Pancreas (tissue), 10 donors: ENCODE measurements at regions not wholly inside any gene's neighbourhood (a gene's known extent, or its start where the extent isn't known, plus 50 kb on each side); places are given as distances from the start of the nearest gene placed in this dataset.

Experiments
- ATAC-seq, 4 donors: fragments of 200-7000 bp; cut with Tn5 transposase; one replicate each; pipeline versions ENCODE4 v1.8.0 to v1.9.1; 2020; ENCODE audit warnings: mild to moderate bottlenecking in 4 of 4, moderate library complexity in 4 of 4
- DNase-seq, 6 donors: peaks; one replicate each; pipeline ENCODE4 v3.0.0-alpha.2; 2020
- FAIRE-seq: peaks from 2 replicates; lab custom pipeline; 2012; peaks lifted over from hg19 to GRCh38; lab: Jason Lieb, UNC
- H3K27ac ChIP-seq, 4 donors: fragments of 200-600 bp; sonication (generic); 1 replicate in 3 of 4; 2 replicates in 1 of 4; pipeline versions ENCODE4 v1.5.0 to v1.8.0; 2020
- H3K27me3 ChIP-seq, 4 donors: fragments of 200-600 bp; one replicate each; pipeline ENCODE4 v1.8.0; 2021
- H3K36me3 ChIP-seq, 3 donors: fragments of 200-600 bp; sonication (generic) in 1 of 3; one replicate each; pipeline versions ENCODE4 v1.5.0 to v1.8.0; 2020 to 2021
- H3K4me1 ChIP-seq, 3 donors: fragments of 200-600 bp; one replicate each; pipeline ENCODE4 v1.8.0; 2021
- H3K4me3 ChIP-seq, 4 donors: fragments of 200-600 bp; sonication (generic) in 2 of 4; one replicate each; pipeline versions ENCODE4 v1.5.0 to v1.8.0; 2020 to 2021
- H3K9me3 ChIP-seq, 4 donors: fragments of 200-600 bp; one replicate each; pipeline ENCODE4 v1.8.0; 2021
- WGBS, 2 donors: extraction: QIAGEN DNeasy Blood & Tissue Kit; methylation state at CpG; one replicate each; pipeline ENCODE4 v1.1.7; 2013; 5-methylcytosine and 5-hydroxymethylcytosine counted together
- intact Hi-C, 3 donors: fragments of 100-400 bp; cut with DNase I; formaldehyde crosslinking; loops; one replicate each; pipeline versions ENCODE4 v1.11.1 to v1.14.2; 2022
- TF ChIP-seq, protein P1 (sequence below), 4 donors: fragments of 200-600 bp; sonication (generic) in 3 of 4; IDR thresholded peaks; one replicate each; pipeline versions ENCODE4 v1.5.0 to v1.8.0; 2021; ENCODE audit warnings: antibody characterized with exemption in 4 of 4
- donor health status: healthy with polysubstance abuse.
- donor health status: DM: no; HTN: no; CAD: no; lungs with moderate emphysema.
- donor health status: DM: no; HTN: no; CAD: no.
- donor health status: control.
- donor health status: control.
- donor health status: Bipolar disorder and iron deficiency.
- donor health status: DM: yes; HTN: yes; CAD: no.
- donor health status: DM: no; HTN: no; CAD: no.
- donor health status: DM: no; HTN: no; CAD: no.
- donor health status: DM: yes; HTN: yes; CAD: no.

DNA sequence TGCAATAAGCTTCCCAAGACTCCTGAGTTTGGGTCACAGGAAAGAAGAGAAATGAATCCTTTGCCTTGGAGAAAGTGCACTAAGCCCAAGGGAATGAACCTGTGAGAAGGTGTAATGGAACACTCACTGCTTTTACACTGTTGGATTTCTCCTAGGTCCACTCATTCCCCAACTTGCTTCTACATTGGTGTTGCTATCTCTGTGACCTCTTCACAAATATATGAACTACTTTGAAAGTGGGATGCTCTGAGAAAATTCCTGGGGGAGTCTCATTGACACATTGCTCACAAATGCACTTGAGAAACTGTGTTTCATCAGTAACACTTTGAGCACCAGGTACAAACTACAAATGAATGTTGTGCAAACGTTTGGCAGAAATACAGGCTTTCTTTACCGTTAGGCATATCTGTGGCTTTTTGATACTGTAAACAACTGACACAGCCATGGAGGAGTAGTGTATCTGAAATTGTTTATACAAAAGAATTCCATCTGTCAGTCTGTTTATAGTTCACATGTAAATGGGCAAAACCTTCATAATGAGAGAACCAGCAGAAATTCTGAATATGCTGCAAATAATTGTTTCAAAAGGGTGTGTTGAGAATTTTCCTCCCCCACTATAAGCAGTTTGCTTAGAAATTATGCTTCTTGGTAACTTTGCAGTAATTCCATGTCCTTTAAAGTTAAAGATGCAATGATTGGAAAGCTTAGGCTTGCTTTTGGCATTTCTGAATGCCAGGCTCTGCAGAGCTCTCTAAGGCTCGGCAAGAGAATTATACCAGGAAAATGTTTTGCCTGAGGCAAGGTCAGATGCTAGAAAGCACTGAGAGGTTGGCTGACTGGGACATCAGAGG lies 348.5 kb upstream of the DDHD1 start:
- FAIRE-seq (no peak), ATAC-seq (no peak), DNase-seq (no peak)
- no peaks in the 10 kb centered on the region for H3K36me3 ChIP-seq
- H3K4me3 ChIP-seq: no peak overlapping the region
- H3K4me1 ChIP-seq: no peaks in the 10 kb centered on the region
- intact Hi-C loops: no loop called here
- 18 to 26% methylated on average over 3 of the region's 3 CpGs for WGBS, 2 donors
- no peaks in the 10 kb centered on the region for H3K27me3 ChIP-seq
- H3K27ac ChIP-seq: no peak overlapping the region
- TF ChIP-seq, protein P1, sequence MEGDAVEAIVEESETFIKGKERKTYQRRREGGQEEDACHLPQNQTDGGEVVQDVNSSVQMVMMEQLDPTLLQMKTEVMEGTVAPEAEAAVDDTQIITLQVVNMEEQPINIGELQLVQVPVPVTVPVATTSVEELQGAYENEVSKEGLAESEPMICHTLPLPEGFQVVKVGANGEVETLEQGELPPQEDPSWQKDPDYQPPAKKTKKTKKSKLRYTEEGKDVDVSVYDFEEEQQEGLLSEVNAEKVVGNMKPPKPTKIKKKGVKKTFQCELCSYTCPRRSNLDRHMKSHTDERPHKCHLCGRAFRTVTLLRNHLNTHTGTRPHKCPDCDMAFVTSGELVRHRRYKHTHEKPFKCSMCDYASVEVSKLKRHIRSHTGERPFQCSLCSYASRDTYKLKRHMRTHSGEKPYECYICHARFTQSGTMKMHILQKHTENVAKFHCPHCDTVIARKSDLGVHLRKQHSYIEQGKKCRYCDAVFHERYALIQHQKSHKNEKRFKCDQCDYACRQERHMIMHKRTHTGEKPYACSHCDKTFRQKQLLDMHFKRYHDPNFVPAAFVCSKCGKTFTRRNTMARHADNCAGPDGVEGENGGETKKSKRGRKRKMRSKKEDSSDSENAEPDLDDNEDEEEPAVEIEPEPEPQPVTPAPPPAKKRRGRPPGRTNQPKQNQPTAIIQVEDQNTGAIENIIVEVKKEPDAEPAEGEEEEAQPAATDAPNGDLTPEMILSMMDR (IDR thresholded peaks at IDR 0.05): no peak
- no peaks in the 10 kb centered on the region for H3K9me3 ChIP-seq

GRCh38 chr14:53500191-53500590 lies 347.1 kb upstream of the DDHD1 start:
- H3K27ac ChIP-seq: no peak overlapping the region
- no peak overlapping the region for H3K4me3 ChIP-seq
- intact Hi-C loops: no loop called here
- no peaks in the 10 kb centered on the region for H3K4me1 ChIP-seq
- H3K9me3 ChIP-seq: no peaks in the 10 kb centered on the region
- WGBS, 2 donors: 93 to 98% methylated on average over 1 of the region's 1 CpG
- H3K27me3 ChIP-seq: no peaks in the 10 kb centered on the region
- ATAC-seq: no peak
- no peak for DNase-seq
- TF ChIP-seq, protein P1 (IDR thresholded peaks at IDR 0.05): no peak
- H3K36me3 ChIP-seq: no peaks in the 10 kb centered on the region
- no peak for FAIRE-seq

DNA sequence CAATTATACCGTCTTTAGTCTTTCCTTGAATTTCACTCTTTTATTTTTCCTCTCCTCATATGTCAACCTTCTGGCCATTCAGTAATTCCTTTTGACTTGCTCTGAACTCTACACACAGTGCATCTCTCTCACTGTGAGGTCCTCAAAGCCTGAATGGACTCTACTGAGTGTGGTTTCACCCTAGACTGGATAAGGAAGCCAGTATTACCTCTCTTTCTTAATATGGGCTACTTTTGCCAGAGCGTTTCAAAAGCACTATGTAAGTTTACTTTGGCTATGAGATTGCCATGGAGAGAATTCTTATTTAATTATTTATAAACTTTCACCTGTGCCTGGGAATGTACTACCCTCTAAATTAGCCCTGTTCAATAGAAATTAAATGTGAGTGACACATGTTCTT lies 343.5 kb upstream of the DDHD1 start:
- no peak for FAIRE-seq
- TF ChIP-seq, protein P1 (IDR thresholded peaks at IDR 0.05): no peak
- Histone ChIP-seq H3K4me3 (no peak overlapping the region), H3K9me3 (no peaks in the 10 kb centered on the region), H3K36me3 (no peaks in the 10 kb centered on the region), H3K4me1 (no peaks in the 10 kb centered on the region), H3K27me3 (no peaks in the 10 kb centered on the region), H3K27ac (no peak overlapping the region)
- 68 to 82% methylated on average over 2 of the region's 2 CpGs for WGBS, 2 donors
- no peak for ATAC-seq
- DNase-seq: no peak
- intact Hi-C loops: no loop called here

DNA sequence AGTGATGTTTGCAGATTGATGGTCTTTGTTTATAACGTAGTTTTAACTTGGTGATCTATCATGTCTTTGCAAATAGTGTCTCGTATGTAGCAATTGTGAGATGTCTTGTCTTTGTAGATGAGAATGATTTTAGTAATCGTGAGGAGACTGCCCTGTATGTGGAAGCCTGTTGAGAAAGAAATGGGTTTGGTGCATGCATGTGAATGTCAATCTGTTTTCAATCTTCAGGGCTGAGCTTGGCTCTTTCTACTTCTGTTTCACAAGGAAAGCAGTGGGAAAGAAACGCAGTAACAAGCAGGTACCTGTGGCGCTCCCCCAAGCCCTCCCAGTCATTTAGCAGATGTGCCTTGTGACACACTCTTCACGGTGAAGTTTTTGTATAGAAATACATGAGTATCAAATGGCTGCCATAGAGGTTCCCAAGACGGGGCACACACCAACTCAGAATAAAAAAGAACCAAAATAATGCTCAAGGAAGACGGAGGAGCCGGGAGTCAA lies 342.8 kb upstream of the DDHD1 start:
- no peak overlapping the region for H3K27ac ChIP-seq
- H3K4me3 ChIP-seq: no peak overlapping the region
- H3K36me3 ChIP-seq: no peaks in the 10 kb centered on the region
- TF ChIP-seq, protein P1 (IDR thresholded peaks at IDR 0.05): no peak
- FAIRE-seq: no peak
- ATAC-seq: no peak
- DNase-seq: no peak
- H3K4me1 ChIP-seq: no peaks in the 10 kb centered on the region
- H3K27me3 ChIP-seq: no peaks in the 10 kb centered on the region
- H3K9me3 ChIP-seq: no peaks in the 10 kb centered on the region
- intact Hi-C loops: no loop called here
- 77 to 85% methylated on average over 9 of the region's 9 CpGs for WGBS, 2 donors

DNA sequence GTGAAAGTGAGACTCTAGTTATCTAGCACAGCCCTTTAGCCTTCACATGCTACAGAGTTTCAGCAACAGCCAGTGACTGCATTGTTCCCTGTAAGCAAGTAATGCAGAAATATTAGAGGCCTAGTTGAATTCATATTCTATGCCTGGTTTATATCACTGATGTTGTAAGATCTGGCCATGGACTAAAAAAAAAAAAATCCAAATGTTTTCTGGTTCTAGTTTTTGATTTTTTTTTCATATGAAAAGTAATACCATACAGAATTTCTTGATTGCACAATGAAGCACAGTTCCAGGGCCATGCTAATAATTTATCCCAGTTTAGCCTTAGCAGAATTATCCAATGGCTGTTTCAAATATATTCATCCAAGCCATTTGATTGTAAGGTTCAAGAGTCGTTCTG lies 341.5 kb upstream of the DDHD1 start:
- intact Hi-C loops: no loop called here
- Histone ChIP-seq H3K9me3 (no peaks in the 10 kb centered on the region), H3K27ac (no peak overlapping the region), H3K4me3 (no peak overlapping the region), H3K36me3 (no peaks in the 10 kb centered on the region), H3K4me1 (no peaks in the 10 kb centered on the region), H3K27me3 (no peaks in the 10 kb centered on the region)
- ATAC-seq (peak in 1 of 4 donors; percentile 24), FAIRE-seq (no peak), DNase-seq (no peak)
- TF ChIP-seq, protein P1 (IDR thresholded peaks at IDR 0.05): no peak
- WGBS, 2 donors: 40 to 61% methylated on average over 1 of the region's 1 CpG
